Retinal pigment epithelial cell (primary cell): ENCODE measurements at regions not wholly inside any gene's neighbourhood (a gene's known extent, or its start where the extent isn't known, plus 50 kb on each side); places are given as distances from the start of the nearest gene placed in this dataset.

Experiments
- DNase-seq: peaks from one replicate; pipeline ENCODE4 v3.0.0-alpha.2; 2010; ENCODE audit warnings: low read depth
- H3K4me3 ChIP-seq: 2 replicates; pipeline ENCODE4 v1.5.1; 2011; ENCODE audit warnings: mild to moderate bottlenecking, low read length, control low read depth, moderate library complexity
- CTCF ChIP-seq: conservative IDR thresholded peaks from 2 replicates; pipeline ENCODE4 v1.5.1; 2011; ENCODE audit warnings: low read depth, low read length, control low read depth, inconsistent platforms

GRCh38 chr4:24055623-24056022 is 165.8 kb upstream of the PPARGC1A start:
- TF ChIP-seq CTCF, result no peak
- H3K4me3 ChIP-seq, result no peak overlapping the region
- DNase-seq, result no peak

- DNase-seq, result no peak
- H3K4me3 ChIP-seq, result no peak overlapping the region
- TF ChIP-seq CTCF, result no peak
Measured at GRCh38 chr4:24054910-24055309, 165.1 kb upstream of the PPARGC1A start.

GRCh38 chr4:24053934-24054333 is 164.1 kb upstream of the PPARGC1A start:
- no peak overlapping the region for H3K4me3 ChIP-seq
- TF ChIP-seq CTCF, result no peak
- DNase-seq, result no peak

GRCh38 chr4:24044610-24045589 is 155.1 kb upstream of the PPARGC1A start:
- no peak for TF ChIP-seq CTCF
- no peak for DNase-seq
- no peak overlapping the region for H3K4me3 ChIP-seq

- DNase-seq, result no peak
- no peak for TF ChIP-seq CTCF
Measured at GRCh38 chr4:24042094-24042493, 152.2 kb upstream of the PPARGC1A start.

GRCh38 chr4:24040811-24041210 is 151.0 kb upstream of the PPARGC1A start:
- no peak overlapping the region for H3K4me3 ChIP-seq
- no peak for TF ChIP-seq CTCF
- no peak for DNase-seq

More at GRCh38 chr4:24042094-24042493, 152.2 kb upstream of the PPARGC1A start:
- H3K4me3 ChIP-seq, result no peak overlapping the region

- no peak for TF ChIP-seq CTCF
- no peak for DNase-seq
- H3K4me3 ChIP-seq, result no peak overlapping the region
Measured at GRCh38 chr4:24033626-24034025, 143.8 kb upstream of the PPARGC1A start.
